ENCODE measurements at regions not wholly inside any gene's neighbourhood (a gene's known extent, or its start where the extent isn't known, plus 50 kb on each side); places are given as distances from the start of the nearest gene placed in this dataset.

DNA sequence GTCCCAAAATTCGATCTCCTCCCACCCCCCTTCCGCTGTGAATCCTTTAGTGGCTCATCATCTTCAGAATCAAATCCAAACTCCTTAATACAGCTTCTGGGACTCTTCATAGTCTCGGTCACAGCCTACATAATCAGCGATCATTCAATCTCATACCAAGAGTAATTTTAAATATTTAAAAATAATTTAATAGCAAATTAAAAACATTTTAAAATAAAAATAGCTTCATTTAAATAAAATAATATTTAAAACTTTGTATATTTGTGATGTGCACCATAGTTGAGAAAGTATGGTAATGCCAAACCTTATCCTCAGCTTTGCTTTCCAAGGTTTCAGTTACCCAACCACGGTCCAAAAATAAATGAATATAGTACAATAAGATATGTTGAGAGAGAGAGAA lies 70.0 kb upstream of the NR3C1 start:
- TF ChIP-seq, protein P1, sequence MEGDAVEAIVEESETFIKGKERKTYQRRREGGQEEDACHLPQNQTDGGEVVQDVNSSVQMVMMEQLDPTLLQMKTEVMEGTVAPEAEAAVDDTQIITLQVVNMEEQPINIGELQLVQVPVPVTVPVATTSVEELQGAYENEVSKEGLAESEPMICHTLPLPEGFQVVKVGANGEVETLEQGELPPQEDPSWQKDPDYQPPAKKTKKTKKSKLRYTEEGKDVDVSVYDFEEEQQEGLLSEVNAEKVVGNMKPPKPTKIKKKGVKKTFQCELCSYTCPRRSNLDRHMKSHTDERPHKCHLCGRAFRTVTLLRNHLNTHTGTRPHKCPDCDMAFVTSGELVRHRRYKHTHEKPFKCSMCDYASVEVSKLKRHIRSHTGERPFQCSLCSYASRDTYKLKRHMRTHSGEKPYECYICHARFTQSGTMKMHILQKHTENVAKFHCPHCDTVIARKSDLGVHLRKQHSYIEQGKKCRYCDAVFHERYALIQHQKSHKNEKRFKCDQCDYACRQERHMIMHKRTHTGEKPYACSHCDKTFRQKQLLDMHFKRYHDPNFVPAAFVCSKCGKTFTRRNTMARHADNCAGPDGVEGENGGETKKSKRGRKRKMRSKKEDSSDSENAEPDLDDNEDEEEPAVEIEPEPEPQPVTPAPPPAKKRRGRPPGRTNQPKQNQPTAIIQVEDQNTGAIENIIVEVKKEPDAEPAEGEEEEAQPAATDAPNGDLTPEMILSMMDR (optimal IDR thresholded peaks at IDR 0.05 in 1 of 3, IDR thresholded peaks at IDR 0.05 in 1 of 3, conservative IDR thresholded peaks at IDR 0.05 in 1 of 3; ENCODE audit: extremely low read depth in 1 of 3, insufficient read depth in 2 of 3, low read length in 3 of 3) = no peak
- TF ChIP-seq EZH2 (IDR thresholded peaks at IDR 0.05; ENCODE audit: low read length) = no peak
